ENCODE measurements at regions not wholly inside any gene's neighbourhood (a gene's known extent, or its start where the extent isn't known, plus 50 kb on each side); places are given as distances from the start of the nearest gene placed in this dataset.

- no peak overlapping the region for H3K27ac ChIP-seq (ENCODE audit: low read depth, low read length, poor library complexity, severe bottlenecking)
- no peaks in the 10 kb centered on the region for H3K4me1 ChIP-seq (ENCODE audit: insufficient read depth, low read length, poor library complexity, severe bottlenecking)
- BruUV-seq (replicated peaks): no TSS peak
- intact Hi-C loops (cut with micrococcal nuclease; ENCODE audit: unreplicated experiment): no loop called here
- CTCF ChIA-PET: no interaction called here
- H3K27me3 ChIP-seq (replicated peaks; ENCODE audit: insufficient read depth, low read depth, low read length, poor library complexity): no peaks in the 10 kb centered on the region
- H3K36me3 ChIP-seq (ENCODE audit: insufficient read depth, low read length, poor library complexity, severe bottlenecking): no peaks in the 10 kb centered on the region
- H3K4me3 ChIP-seq (ENCODE audit: low read depth, low read length, poor library complexity, severe bottlenecking): no peak overlapping the region
- POLR2A ChIA-PET (ENCODE audit: low non-redundant PET): no interaction called here
- no peaks in the 10 kb centered on the region for H3K9me3 ChIP-seq (ENCODE audit: low read depth, low read length, poor library complexity, severe bottlenecking)
- TF ChIP-seq CTCF (conservative IDR thresholded peaks at IDR 0.05; ENCODE audit: low read depth, low read length) (no peak), EZH2 (IDR thresholded peaks at IDR 0.05; ENCODE audit: borderline replicate concordance, low read depth, low read length, poor library complexity, severe bottlenecking) (no peak)
- no peak for DNase-seq (ENCODE audit: low spot score)
These were observed 595.3 kb upstream of the POU3F2 start for GRCh38 chr6:98239057-98239456.

GRCh38 chr6:98241630-98242029, 592.7 kb upstream of the POU3F2 start:
- BruUV-seq (replicated peaks): no TSS peak
- no peaks in the 10 kb centered on the region for H3K27me3 ChIP-seq (replicated peaks; ENCODE audit: insufficient read depth, low read depth, low read length, poor library complexity)
- no peaks in the 10 kb centered on the region for H3K4me1 ChIP-seq (ENCODE audit: insufficient read depth, low read length, poor library complexity, severe bottlenecking)
- no peak overlapping the region for H3K4me3 ChIP-seq (ENCODE audit: low read depth, low read length, poor library complexity, severe bottlenecking)
- ChIA-PET CTCF (no interaction called here), POLR2A (ENCODE audit: low non-redundant PET) (no interaction called here)
- intact Hi-C loops (cut with micrococcal nuclease; ENCODE audit: unreplicated experiment): no loop called here
- no peak for DNase-seq (ENCODE audit: low spot score)
- TF ChIP-seq EZH2 (IDR thresholded peaks at IDR 0.05; ENCODE audit: borderline replicate concordance, low read depth, low read length, poor library complexity, severe bottlenecking): no peak
- no peak for TF ChIP-seq CTCF (conservative IDR thresholded peaks at IDR 0.05; ENCODE audit: low read depth, low read length)
- H3K9me3 ChIP-seq (ENCODE audit: low read depth, low read length, poor library complexity, severe bottlenecking): no peaks in the 10 kb centered on the region
- no peaks in the 10 kb centered on the region for H3K36me3 ChIP-seq (ENCODE audit: insufficient read depth, low read length, poor library complexity, severe bottlenecking)
- H3K27ac ChIP-seq (ENCODE audit: low read depth, low read length, poor library complexity, severe bottlenecking): no peak overlapping the region

GRCh38 chr6:98254624-98255023, 579.8 kb upstream of the POU3F2 start:
- Histone ChIP-seq H3K36me3 (ENCODE audit: insufficient read depth, low read length, poor library complexity, severe bottlenecking) (no peaks in the 10 kb centered on the region), H3K27me3 (replicated peaks; ENCODE audit: insufficient read depth, low read depth, low read length, poor library complexity) (no peaks in the 10 kb centered on the region), H3K9me3 (ENCODE audit: low read depth, low read length, poor library complexity, severe bottlenecking) (no peaks in the 10 kb centered on the region), H3K4me3 (ENCODE audit: low read depth, low read length, poor library complexity, severe bottlenecking) (no peak overlapping the region), H3K27ac (ENCODE audit: low read depth, low read length, poor library complexity, severe bottlenecking) (no peak overlapping the region), H3K4me1 (ENCODE audit: insufficient read depth, low read length, poor library complexity, severe bottlenecking) (no peaks in the 10 kb centered on the region)
- BruUV-seq (replicated peaks): no TSS peak
- CTCF ChIA-PET: no interaction called here
- DNase-seq (ENCODE audit: low spot score): no peak
- no peak for TF ChIP-seq CTCF (conservative IDR thresholded peaks at IDR 0.05; ENCODE audit: low read depth, low read length)
- no peak for TF ChIP-seq EZH2 (IDR thresholded peaks at IDR 0.05; ENCODE audit: borderline replicate concordance, low read depth, low read length, poor library complexity, severe bottlenecking)
- intact Hi-C loops (cut with micrococcal nuclease; ENCODE audit: unreplicated experiment): no loop called here
- POLR2A ChIA-PET (ENCODE audit: low non-redundant PET): no interaction called here
